ENCODE measurements at regions not wholly inside any gene's neighbourhood (a gene's known extent, or its start where the extent isn't known, plus 50 kb on each side); places are given as distances from the start of the nearest gene placed in this dataset.

DNA sequence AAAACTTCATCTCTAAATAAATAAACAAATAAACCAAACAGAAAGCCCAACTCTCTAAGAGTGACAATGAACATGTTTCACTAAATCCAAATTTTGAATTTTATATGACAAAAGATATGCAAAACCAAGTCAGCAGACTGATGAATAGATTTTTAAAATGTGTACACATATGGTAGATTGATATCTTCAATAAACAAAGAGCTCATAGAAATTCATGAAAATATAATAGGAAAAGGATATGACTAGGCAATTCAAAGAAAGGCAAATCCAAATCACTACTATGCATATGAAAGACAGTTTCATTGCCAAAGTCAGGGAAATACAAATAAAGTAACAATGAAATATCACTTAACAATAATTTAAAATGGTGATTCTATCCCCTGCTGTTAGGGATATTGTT lies 63.7 kb upstream of the NBEA start:
- no peaks in the 10 kb centered on the region for H3K23me2 ChIP-seq (ENCODE audit: insufficient read length, low read depth, low read length, poor library complexity, severe bottlenecking)
- no peak overlapping the region for H3K56ac ChIP-seq (ENCODE audit: insufficient read length, low read depth, low read length)
- no peak overlapping the region for H3K9ac ChIP-seq (ENCODE audit: extremely low read depth, insufficient read length, low read length)
- no peak overlapping the region for H3K18ac ChIP-seq (ENCODE audit: insufficient read length, low read depth, low read length)
- no peak overlapping the region for H2AK5ac ChIP-seq (ENCODE audit: insufficient read length, low read length)
- no peak overlapping the region for H3K27ac Mint-ChIP-seq
- H3K14ac ChIP-seq (ENCODE audit: insufficient read depth, low read length) = no peak overlapping the region
- H2BK120ac ChIP-seq (ENCODE audit: low read depth, low read length, poor library complexity, severe bottlenecking) = no peak overlapping the region
- H3K79me2 ChIP-seq (ENCODE audit: insufficient read depth, low read length) = no peaks in the 10 kb centered on the region
- H3K4ac ChIP-seq (ENCODE audit: low read depth, low read length) = no peak overlapping the region
- H4K91ac ChIP-seq (ENCODE audit: insufficient read length, low read depth, low read length) = no peak overlapping the region
- H3K27me3 Mint-ChIP-seq (ENCODE audit: low read depth) = no peaks in the 10 kb centered on the region
- no peak overlapping the region for H2AFZ ChIP-seq (ENCODE audit: low read length)
- H3K27me3 ChIP-seq (ENCODE audit: insufficient read depth, low read length) = no peaks in the 10 kb centered on the region
- no peak overlapping the region for H2BK5ac ChIP-seq (ENCODE audit: insufficient read length, low read length)
- no peaks in the 10 kb centered on the region for H3K79me1 ChIP-seq (ENCODE audit: insufficient read depth, low read depth, low read length, poor library complexity, severe bottlenecking)
- H3T11ph ChIP-seq (ENCODE audit: low read length) = no peak overlapping the region
- no peak overlapping the region for H3K23ac ChIP-seq (ENCODE audit: insufficient read length, low read depth, low read length)
- H3K9me3 ChIP-seq (ENCODE audit: control insufficient read depth, low read depth, low read length) = no peaks in the 10 kb centered on the region
- H3K27ac ChIP-seq (ENCODE audit: insufficient read length, low read depth, low read length) = no peak overlapping the region
- TF ChIP-seq, protein P1, sequence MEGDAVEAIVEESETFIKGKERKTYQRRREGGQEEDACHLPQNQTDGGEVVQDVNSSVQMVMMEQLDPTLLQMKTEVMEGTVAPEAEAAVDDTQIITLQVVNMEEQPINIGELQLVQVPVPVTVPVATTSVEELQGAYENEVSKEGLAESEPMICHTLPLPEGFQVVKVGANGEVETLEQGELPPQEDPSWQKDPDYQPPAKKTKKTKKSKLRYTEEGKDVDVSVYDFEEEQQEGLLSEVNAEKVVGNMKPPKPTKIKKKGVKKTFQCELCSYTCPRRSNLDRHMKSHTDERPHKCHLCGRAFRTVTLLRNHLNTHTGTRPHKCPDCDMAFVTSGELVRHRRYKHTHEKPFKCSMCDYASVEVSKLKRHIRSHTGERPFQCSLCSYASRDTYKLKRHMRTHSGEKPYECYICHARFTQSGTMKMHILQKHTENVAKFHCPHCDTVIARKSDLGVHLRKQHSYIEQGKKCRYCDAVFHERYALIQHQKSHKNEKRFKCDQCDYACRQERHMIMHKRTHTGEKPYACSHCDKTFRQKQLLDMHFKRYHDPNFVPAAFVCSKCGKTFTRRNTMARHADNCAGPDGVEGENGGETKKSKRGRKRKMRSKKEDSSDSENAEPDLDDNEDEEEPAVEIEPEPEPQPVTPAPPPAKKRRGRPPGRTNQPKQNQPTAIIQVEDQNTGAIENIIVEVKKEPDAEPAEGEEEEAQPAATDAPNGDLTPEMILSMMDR (conservative IDR thresholded peaks at IDR 0.05) = no peak
- no peaks in the 10 kb centered on the region for H4K20me1 ChIP-seq (ENCODE audit: control insufficient read depth, insufficient read depth, insufficient read length)
- H2BK15ac ChIP-seq (ENCODE audit: low read depth, low read length) = no peak overlapping the region
- no peaks in the 10 kb centered on the region for H3K4me1 ChIP-seq (ENCODE audit: insufficient read depth, low read length)
- H4K8ac ChIP-seq (replicated peaks; ENCODE audit: insufficient read length, low read depth, low read length) = no peak overlapping the region
- peaks cover 5 to 10% of the 10 kb centered on the region in 2 experiments for H3K4me1 Mint-ChIP-seq
- H4K5ac ChIP-seq (ENCODE audit: insufficient read length, low read depth, low read length) = no peak overlapping the region
- DNase-seq = no peak
- no peaks in the 10 kb centered on the region for H3K9me3 Mint-ChIP-seq
- H3K4me2 ChIP-seq (ENCODE audit: insufficient read depth, insufficient read length, low read length) = no peak overlapping the region
- H2BK12ac ChIP-seq (ENCODE audit: insufficient read length, low read depth, low read length) = no peak overlapping the region
- no peak overlapping the region for H3K4me3 Mint-ChIP-seq
- no peaks in the 10 kb centered on the region for H3K36me3 Mint-ChIP-seq (ENCODE audit: insufficient read depth in 1 of 3, low read depth in 3 of 3)
- no peak overlapping the region for H2BK20ac ChIP-seq (ENCODE audit: low read depth, low read length, poor library complexity, severe bottlenecking)

Measured in H9 (cell line).